ENCODE measurements at regions not wholly inside any gene's neighbourhood (a gene's known extent, or its start where the extent isn't known, plus 50 kb on each side); places are given as distances from the start of the nearest gene placed in this dataset.

- no peak for ATAC-seq (ENCODE audit: low read depth)
- BruUV-seq (replicated peaks), result no TSS peak
- Histone ChIP-seq H3K23ac (ENCODE audit: low read depth, low read length) (no peak overlapping the region), H2BK5ac (ENCODE audit: low read depth, low read length, poor library complexity, severe bottlenecking) (no peak overlapping the region), H3K27me3 (ENCODE audit: control insufficient read depth, insufficient read depth, low read length) (no peaks in the 10 kb centered on the region), H3K4me3 (ENCODE audit: insufficient read depth, low read depth, low read length) (no peak overlapping the region), H3K36me3 (ENCODE audit: control insufficient read depth, insufficient read depth, low read length) (no peaks in the 10 kb centered on the region), H2AK5ac (ENCODE audit: low read depth, low read length) (no peak overlapping the region), H3K4me2 (ENCODE audit: low read depth, low read length) (no peak overlapping the region), H3K14ac (replicated peaks; ENCODE audit: low read depth, low read length) (no peak overlapping the region), H3K79me1 (ENCODE audit: low read depth in 1 of 2, low read length in 2 of 2) (no peaks in the 10 kb centered on the region), H2BK120ac (ENCODE audit: low read depth, low read length) (no peak overlapping the region), H3K4me1 (ENCODE audit: control insufficient read depth, insufficient read depth, low read length) (no peaks in the 10 kb centered on the region), H3K27ac (ENCODE audit: insufficient read depth, low read length) (no peak overlapping the region), H2BK15ac (ENCODE audit: low read depth, low read length) (no peak overlapping the region), H3K4ac (ENCODE audit: low read depth, low read length) (no peak overlapping the region), H3K56ac (ENCODE audit: extremely low read depth, insufficient read depth, low read length) (no peak overlapping the region), H4K91ac (ENCODE audit: insufficient read depth, low read depth, low read length) (no peak overlapping the region), H2AK9ac (replicated peaks; ENCODE audit: low read depth, low read length, poor library complexity) (no peak overlapping the region), H2AFZ (replicated peaks; ENCODE audit: low read length, poor library complexity) (no peak overlapping the region), H4K20me1 (ENCODE audit: insufficient read depth, low read length) (no peaks in the 10 kb centered on the region), H4K5ac (ENCODE audit: low read depth, low read length) (no peak overlapping the region), H3K9ac (ENCODE audit: low read depth, low read length) (no peak overlapping the region), H4K8ac (ENCODE audit: low read depth in 2 of 2, low read length in 2 of 2) (no peak overlapping the region), H2BK20ac (ENCODE audit: low read depth, low read length) (no peak overlapping the region), H3K18ac (ENCODE audit: low read depth, low read length) (no peak overlapping the region), H3K9me1 (ENCODE audit: insufficient read depth, low read length) (no peaks in the 10 kb centered on the region), H3K9me3 (ENCODE audit: control insufficient read depth, insufficient read depth, low read length) (no peaks in the 10 kb centered on the region)
- no peak for TF ChIP-seq CEBPB (IDR thresholded peaks at IDR 0.05; ENCODE audit: low read depth, low read length)
- no peak for TF ChIP-seq ELK1 (IDR thresholded peaks at IDR 0.05; ENCODE audit: borderline replicate concordance, low read depth, low read length)
- no peak for TF ChIP-seq MAZ (IDR thresholded peaks at IDR 0.05; ENCODE audit: borderline replicate concordance, low read depth, low read length)
- TF ChIP-seq SMC3 (IDR thresholded peaks at IDR 0.05; ENCODE audit: low read depth, low read length), result no peak
- TF ChIP-seq CHD1 (IDR thresholded peaks at IDR 0.05; ENCODE audit: low read depth, low read length), result no peak
- TF ChIP-seq MXI1 (IDR thresholded peaks at IDR 0.05; ENCODE audit: borderline replicate concordance, low read depth, low read length), result no peak
- no peak for TF ChIP-seq USF2 (IDR thresholded peaks at IDR 0.05; ENCODE audit: low read depth, low read length)
- no peak for TF ChIP-seq NFE2L2 (IDR thresholded peaks at IDR 0.05; ENCODE audit: low read depth, low read length)
- no peak for TF ChIP-seq RAD21 (IDR thresholded peaks at IDR 0.05; ENCODE audit: low read length)
- dilution Hi-C loops (cut with HindIII; ENCODE audit: low sequenced_read_pairs, unreplicated experiment) (no loop called here), in situ Hi-C loops (cut with MboI; ENCODE audit: low sequenced_read_pairs) (no loop called here), intact Hi-C loops (cut with micrococcal nuclease) (no loop called here)
- ChIA-PET POLR2A (ENCODE audit: unreplicated experiment) (no interaction called here), CTCF (no interaction called here)
- WGBS, 2 experiments (ENCODE audit: extremely low coverage in 2 of 2, insufficient read length in 1 of 2), result no CpG with 5 or more reads among the region's 1 CpG
- DNase-seq, result no peak
These were observed 57.7 kb upstream of the EZR start for GRCh38 chr6:158876886-158877285.
